CD14-positive monocyte (primary cell): ENCODE measurements at regions not wholly inside any gene's neighbourhood (a gene's known extent, or its start where the extent isn't known, plus 50 kb on each side); places are given as distances from the start of the nearest gene placed in this dataset.
"Not testable (repeated sequence)": the region's sequence is repeated elsewhere in the genome, so short reads cannot be mapped to it uniquely, and the experiment has no call there.

Experiments
- DNase-seq, 3 donors: peaks; one replicate each; pipeline ENCODE4 v3.0.0-alpha.2; 2011 to 2022
- H2AFZ ChIP-seq: 2 replicates; pipeline ENCODE4 v1.6.0; 2012; ENCODE audit warnings: mild to moderate bottlenecking, low read depth, low read length, inconsistent platforms; ENCODE audit not compliant: insufficient read depth, poor library complexity, severe bottlenecking
- H3K27ac ChIP-seq, 2 donors: 1 replicate in 1 of 2; 2 replicates in 1 of 2; pipeline ENCODE4 v1.5.1; 2012 to 2013; ENCODE audit warnings: low read length in 2 of 2, control low read depth in 1 of 2, inconsistent platforms in 1 of 2, low read depth in 1 of 2, mild to moderate bottlenecking in 1 of 2
- H3K27me3 ChIP-seq, 2 donors: one replicate each; pipeline versions ENCODE4 v1.6.0 to v1.6.1; 2011 to 2013; ENCODE audit warnings: low read length in 2 of 2; ENCODE audit not compliant: control insufficient read depth in 2 of 2, insufficient read depth in 2 of 2
- H3K36me3 ChIP-seq, 2 donors: replicated peaks in 1 of 2; 1 replicate in 1 of 2; 2 replicates in 1 of 2; pipeline versions ENCODE4 v1.5.1 to v1.6.1; 2012 to 2013; ENCODE audit warnings: low read length in 2 of 2, control low read depth in 1 of 2, inconsistent platforms in 1 of 2, mild to moderate bottlenecking in 1 of 2; ENCODE audit not compliant: insufficient read depth in 2 of 2, control insufficient read depth in 1 of 2
- H3K4me1 ChIP-seq, 2 donors: 1 replicate in 1 of 2; 2 replicates in 1 of 2; pipeline versions ENCODE4 v1.5.1 to v1.6.1; 2012 to 2013; ENCODE audit warnings: low read length in 2 of 2, control low read depth in 1 of 2, inconsistent platforms in 1 of 2, mild to moderate bottlenecking in 1 of 2, moderate library complexity in 1 of 2; ENCODE audit not compliant: insufficient read depth in 2 of 2, control insufficient read depth in 1 of 2
- H3K4me2 ChIP-seq: replicated peaks from 2 replicates; pipeline ENCODE3; 2012; ENCODE audit warnings: low read length, moderate library complexity, mild to moderate bottlenecking; ENCODE audit not compliant: poor library complexity, severe bottlenecking; ENCODE audit errors: extremely low read depth
- H3K4me3 ChIP-seq, 3 experiments: fragments of 200-600 bp in 1 of 3; sonication (generic) in 1 of 3; replicated peaks in 1 of 3; 1 replicate in 2 of 3; 2 replicates in 1 of 3; pipeline ENCODE4 v1.5.1; 2011 to 2013; ENCODE audit warnings: low read length in 3 of 3, mild to moderate bottlenecking in 3 of 3, control low read depth in 2 of 3, low read depth in 2 of 3, inconsistent platforms in 1 of 3, moderate library complexity in 1 of 3
- H3K79me2 ChIP-seq: 2 replicates; pipeline ENCODE4 v1.6.0; 2012; ENCODE audit warnings: mild to moderate bottlenecking, control low read depth, inconsistent platforms, low read length, moderate library complexity; ENCODE audit not compliant: insufficient read depth
- H3K9ac ChIP-seq: 2 replicates; pipeline ENCODE4 v1.6.0; 2017; ENCODE audit warnings: low read length, mild to moderate bottlenecking; ENCODE audit not compliant: insufficient read depth, poor library complexity, severe bottlenecking
- H3K9me3 ChIP-seq, 2 donors: replicated peaks in 1 of 2; 1 replicate in 1 of 2; 2 replicates in 1 of 2; pipeline versions ENCODE4 v1.5.1 to v1.6.1; 2012 to 2013; ENCODE audit warnings: low read length in 2 of 2, control low read depth in 1 of 2; ENCODE audit not compliant: control insufficient read depth in 1 of 2, insufficient read depth in 1 of 2
- H4K20me1 ChIP-seq: 2 replicates; pipeline ENCODE4 v1.6.0; 2012; ENCODE audit warnings: mild to moderate bottlenecking, low read length, control low read depth, moderate library complexity; ENCODE audit not compliant: insufficient read depth
- H3K27ac Mint-ChIP-seq, 7 donors: one replicate each; pipeline ENCODE4 v1.8.0; 2020; ENCODE audit warnings: mild to moderate bottlenecking in 7 of 7, mixed read lengths in 7 of 7, moderate library complexity in 6 of 7, inconsistent platforms in 2 of 7
- H3K27me3 Mint-ChIP-seq, 3 donors: one replicate each; pipeline ENCODE4 v1.8.0; 2021 to 2022; ENCODE audit warnings: low read depth in 3 of 3, mild to moderate bottlenecking in 3 of 3, mixed read lengths in 3 of 3, moderate library complexity in 3 of 3, inconsistent platforms in 1 of 3
- H3K36me3 Mint-ChIP-seq, 2 donors: one replicate each; pipeline ENCODE4 v1.8.0; 2020; ENCODE audit warnings: mixed read lengths in 2 of 2, inconsistent platforms in 1 of 2, mild to moderate bottlenecking in 1 of 2
- H3K4me1 Mint-ChIP-seq: one replicate; pipeline ENCODE4 v1.8.0; 2020; ENCODE audit warnings: mild to moderate bottlenecking, mixed read lengths
- H3K4me3 Mint-ChIP-seq, 2 donors: one replicate each; pipeline ENCODE4 v1.8.0; 2020; ENCODE audit warnings: mild to moderate bottlenecking in 2 of 2, mixed read lengths in 2 of 2, moderate library complexity in 1 of 2
- H3K9me3 Mint-ChIP-seq, 7 donors: one replicate each; pipeline ENCODE4 v1.8.0; 2020 to 2022; ENCODE audit warnings: mixed read lengths in 7 of 7, mild to moderate bottlenecking in 6 of 7, moderate library complexity in 6 of 7, inconsistent platforms in 2 of 7
- WGBS: methylation state at CpG from one replicate; pipeline ENCODE4 v1.1.5; 2013; ENCODE audit warnings: missing lambda C conversion rate; ENCODE audit not compliant: insufficient coverage; 5-methylcytosine and 5-hydroxymethylcytosine counted together
- intact Hi-C, 2 donors: fragments of 100-400 bp; cut with micrococcal nuclease; formaldehyde crosslinking; loops; one replicate each; pipeline versions ENCODE4 v1.15.0 to v1.15.1; 2023

- intact Hi-C loops, H3K27me3 Mint-ChIP-seq, DNase-seq, H3K4me1 Mint-ChIP-seq, H3K36me3 ChIP-seq, H3K27ac Mint-ChIP-seq, H3K9ac ChIP-seq, H3K79me2 ChIP-seq, H3K4me1 ChIP-seq, H3K27me3 ChIP-seq, H3K9me3 Mint-ChIP-seq, H2AFZ ChIP-seq, H3K4me3 ChIP-seq, H3K27ac ChIP-seq, H3K4me3 Mint-ChIP-seq, H3K4me2 ChIP-seq, H3K36me3 Mint-ChIP-seq, H4K20me1 ChIP-seq, H3K9me3 ChIP-seq: not testable (repeated sequence)
- no CpG with 5 or more reads among the region's 6 CpGs for WGBS
Observed at GRCh38 chr17:62255791-62256190, 124.6 kb upstream of the EFCAB3 start.

DNA sequence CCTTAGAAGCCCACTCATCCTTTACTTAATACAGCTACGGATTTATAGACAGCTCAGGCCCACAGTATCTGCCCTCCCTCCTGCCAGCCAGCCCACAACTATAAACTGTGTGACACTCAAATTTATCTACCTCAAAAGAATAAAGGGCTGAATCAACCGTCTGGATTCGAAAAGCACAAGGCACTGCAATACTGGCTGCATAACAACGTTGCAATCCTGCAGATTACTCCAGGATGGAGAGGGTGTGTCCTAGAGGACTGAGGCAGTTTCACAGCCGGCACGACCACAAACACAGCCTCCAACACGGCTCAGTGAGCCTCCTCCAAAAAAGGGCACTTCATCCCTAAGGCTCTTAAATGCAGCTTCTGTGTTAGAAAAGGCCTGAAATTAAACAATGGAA is 138.3 kb upstream of the EFCAB3 start:
- H3K9ac ChIP-seq, H3K4me1 ChIP-seq, H3K36me3 Mint-ChIP-seq, H3K4me2 ChIP-seq, H3K4me1 Mint-ChIP-seq, H3K4me3 ChIP-seq, H3K27me3 Mint-ChIP-seq, DNase-seq, H2AFZ ChIP-seq, H3K9me3 ChIP-seq, H3K27ac Mint-ChIP-seq, H3K9me3 Mint-ChIP-seq, H3K79me2 ChIP-seq, intact Hi-C loops, H3K27ac ChIP-seq, H4K20me1 ChIP-seq, H3K36me3 ChIP-seq, H3K27me3 ChIP-seq: not testable (repeated sequence)
- peak overlapping the region in 1 of 2 donors; percentile 44 for H3K4me3 Mint-ChIP-seq
- 91% methylated on average over 1 of the region's 7 CpGs for WGBS

GRCh38 chr17:62239569-62239968 is 140.8 kb upstream of the EFCAB3 start:
- H3K4me3 ChIP-seq, H3K36me3 ChIP-seq, H3K9ac ChIP-seq, DNase-seq, H3K27ac ChIP-seq, H3K4me3 Mint-ChIP-seq, H3K27me3 Mint-ChIP-seq, H2AFZ ChIP-seq, H3K9me3 Mint-ChIP-seq, H3K9me3 ChIP-seq, H3K4me1 ChIP-seq, H3K27ac Mint-ChIP-seq, H3K79me2 ChIP-seq, H3K36me3 Mint-ChIP-seq, H3K4me2 ChIP-seq, H4K20me1 ChIP-seq, H3K4me1 Mint-ChIP-seq, intact Hi-C loops, H3K27me3 ChIP-seq: not testable (repeated sequence)
- WGBS = 83% methylated on average over 1 of the region's 3 CpGs

DNA sequence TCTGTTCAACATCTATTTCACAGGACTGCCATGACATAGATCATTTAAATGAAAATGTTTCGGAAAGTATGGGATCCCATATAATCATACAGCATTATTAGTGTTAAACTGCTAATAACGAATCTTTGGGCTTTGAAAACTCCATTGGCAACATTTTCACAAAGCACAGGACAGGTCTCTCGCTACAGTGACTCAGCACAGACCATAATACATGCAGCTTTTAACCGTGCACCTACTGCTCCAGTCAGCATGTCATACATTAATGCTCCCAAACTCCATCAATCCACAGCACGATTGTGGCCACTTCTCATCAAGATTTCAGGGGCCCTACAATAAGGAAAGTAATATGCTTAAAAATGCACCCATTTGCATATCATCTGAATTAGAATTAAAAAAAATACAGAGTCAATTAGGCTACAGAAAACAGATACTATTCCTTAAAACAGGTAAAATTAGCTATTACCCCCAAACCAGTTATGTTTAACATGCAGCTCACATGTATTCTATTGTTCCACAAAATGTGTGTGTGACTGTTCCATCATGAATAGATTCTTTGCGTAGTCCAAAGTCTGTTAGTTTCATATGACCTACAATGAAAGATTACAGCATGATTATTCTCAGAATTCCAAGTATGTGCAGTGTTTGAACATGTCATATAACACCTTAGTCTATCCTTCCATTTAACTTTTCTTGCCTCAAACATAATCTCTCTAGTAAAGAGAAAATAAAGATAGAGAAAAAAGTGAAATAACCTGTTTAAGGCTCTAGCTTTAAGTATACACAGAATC is 141.6 kb upstream of the EFCAB3 start:
- H3K27me3 ChIP-seq, H3K27me3 Mint-ChIP-seq, intact Hi-C loops, H3K27ac Mint-ChIP-seq, H3K4me2 ChIP-seq, DNase-seq, H3K27ac ChIP-seq, H3K9me3 ChIP-seq, H3K4me1 Mint-ChIP-seq, H4K20me1 ChIP-seq, H3K4me3 Mint-ChIP-seq, H3K36me3 ChIP-seq, H3K4me3 ChIP-seq, H3K9me3 Mint-ChIP-seq, H3K36me3 Mint-ChIP-seq, H2AFZ ChIP-seq, H3K79me2 ChIP-seq, H3K9ac ChIP-seq, H3K4me1 ChIP-seq: not testable (repeated sequence)
- WGBS = 88% methylated on average over 2 of the region's 6 CpGs
